Erythroblast (primary cell): ENCODE measurements at regions not wholly inside any gene's neighbourhood (a gene's known extent, or its start where the extent isn't known, plus 50 kb on each side); places are given as distances from the start of the nearest gene placed in this dataset.

Experiments used
- GATA1 ChIP-seq: IDR thresholded peaks from 2 replicates; pipeline ENCODE4 v1.6.1; 2011; ENCODE audit warnings: low read depth, mild to moderate bottlenecking, control low read depth, low read length, moderate library complexity
- POLR2A ChIP-seq: IDR thresholded peaks from 2 replicates; pipeline ENCODE4 v1.6.1; 2011; ENCODE audit warnings: mild to moderate bottlenecking, low read length

GRCh38 chr16:79534143-79534542 is 66.4 kb downstream of the MAF start:
- TF ChIP-seq POLR2A (no peak), GATA1 (no peak)
